HCT116 (cell line): ENCODE measurements at regions not wholly inside any gene's neighbourhood (a gene's known extent, or its start where the extent isn't known, plus 50 kb on each side); places are given as distances from the start of the nearest gene placed in this dataset.

Experiments
- ATAC-seq: fragments of 200-7000 bp; cut with Tn5 transposase; 2 replicates; pipeline ENCODE4 v1.9.1; 2020; ENCODE audit warnings: mild to moderate bottlenecking, moderate library complexity
- BruUV-seq: library from RNA; stranded (reverse); fragments of 400-500 nt; replicated peaks from 2 replicates; lab custom pipeline; 2021; lab: Mats Ljungman, UMichigan
- CTCF ChIA-PET: fragments of 300-600 bp; sonication (Branson Sonifier 250); formaldehyde crosslinking; loops from one replicate; lab custom pipeline; 2021; ENCODE audit warnings: antibody characterized with exemption; lab: Charles Lee
- POLR2A ChIA-PET: fragments of 300-600, 350-600 bp; sonication (Branson Sonifier 250); formaldehyde crosslinking; loops from one replicate; lab custom pipeline; 2021; ENCODE audit warnings: antibody characterized with exemption; lab: Charles Lee
- RAD21 ChIA-PET, 2 experiments: fragments of 300-600 bp; sonication (Branson Sonifier 250); formaldehyde crosslinking; loops; one replicate each; lab custom pipeline; 2023; ENCODE audit warnings: low total read pairs in 2 of 2; ENCODE audit not compliant: uncharacterized antibody in 2 of 2, unreplicated experiment in 2 of 2, low non-redundant PET in 1 of 2; lab: Charles Lee
- DNase-seq: peaks from one replicate; pipeline ENCODE4 v3.0.0-alpha.2; 2010; ENCODE audit warnings: low read depth, low spot score
- H2AFZ ChIP-seq: fragments of 200-600 bp; shearing (Covaris generic), sonication (generic); 2 replicates; pipeline ENCODE4 v1.6.1; 2017; ENCODE audit warnings: low read depth, mixed run types, mixed read lengths, antibody characterized with exemption, low read length; ENCODE audit not compliant: poor library complexity, severe bottlenecking
- H3K27ac ChIP-seq: 2 replicates; pipeline ENCODE4 v1.5.1; 2012; ENCODE audit warnings: low read depth, low read length
- H3K27me3 ChIP-seq: fragments of 200-600 bp; sonication (generic); 2 replicates; pipeline ENCODE4 v1.6.1; 2016; ENCODE audit warnings: mixed run types, low read length, mixed read lengths; ENCODE audit not compliant: insufficient read depth
- H3K36me3 ChIP-seq, 2 experiments: fragments of 200-500 bp in 1 of 2; fragments of 200-600 bp in 1 of 2; sonication (Bioruptor generic) in 1 of 2; sonication (generic) in 1 of 2; 2 replicates each; pipeline versions ENCODE4 v1.5.1 to v1.6.1; 2014 to 2016; ENCODE audit warnings: low read length in 2 of 2, inconsistent platforms in 1 of 2, mixed read lengths in 1 of 2, mixed run types in 1 of 2; ENCODE audit not compliant: insufficient read depth in 2 of 2, control insufficient read depth in 1 of 2
- H3K4me1 ChIP-seq, 2 experiments: fragments of 200-600 bp in 1 of 2; sonication (generic) in 1 of 2; 2 replicates each; pipeline versions ENCODE4 v1.5.1 to v1.6.1; 2012 to 2017; ENCODE audit warnings: low read length in 2 of 2, inconsistent platforms in 1 of 2, mild to moderate bottlenecking in 1 of 2, mixed read lengths in 1 of 2, mixed run types in 1 of 2, moderate library complexity in 1 of 2; ENCODE audit not compliant: insufficient read depth in 2 of 2, control insufficient read depth in 1 of 2
- H3K4me2 ChIP-seq: fragments of 200-600 bp; sonication (generic); 2 replicates; pipeline ENCODE4 v1.6.1; 2017; ENCODE audit warnings: mixed run types, low read length, mixed read lengths
- H3K4me3 ChIP-seq, 2 experiments: fragments of 200-600 bp in 1 of 2; sonication (generic) in 1 of 2; replicated peaks in 1 of 2; 2 replicates each; pipeline ENCODE4 v1.5.1; 2011 to 2016; ENCODE audit warnings: low read length in 2 of 2, control low read depth in 1 of 2, low read depth in 1 of 2, mild to moderate bottlenecking in 1 of 2, mixed read lengths in 1 of 2, mixed run types in 1 of 2
- H3K79me2 ChIP-seq: fragments of 200-600 bp; sonication (generic); 2 replicates; pipeline ENCODE4 v1.6.1; 2017; ENCODE audit warnings: mild to moderate bottlenecking, mixed run types, low read length, moderate library complexity, mixed read lengths; ENCODE audit not compliant: insufficient read depth
- H3K9ac ChIP-seq: fragments of 200-600 bp; sonication (generic); 2 replicates; pipeline ENCODE4 v1.6.1; 2016; ENCODE audit warnings: low read length, mixed read lengths
- H3K9me2 ChIP-seq: fragments of 200-600 bp; sonication (generic), shearing (Covaris generic); 2 replicates; pipeline ENCODE4 v1.6.1; 2017; ENCODE audit warnings: mixed run types, mild to moderate bottlenecking, moderate library complexity; ENCODE audit not compliant: insufficient read depth
- H3K9me3 ChIP-seq, 2 experiments: fragments of 200-500 bp in 1 of 2; fragments of 200-600 bp in 1 of 2; sonication (Bioruptor generic) in 1 of 2; sonication (generic) in 1 of 2; 2 replicates each; pipeline ENCODE4 v1.6.1; 2014 to 2017; ENCODE audit warnings: low read length in 2 of 2, mixed read lengths in 2 of 2, inconsistent platforms in 1 of 2, low read depth in 1 of 2, mild to moderate bottlenecking in 1 of 2, mixed run types in 1 of 2, moderate library complexity in 1 of 2; ENCODE audit not compliant: control insufficient read depth in 1 of 2, insufficient read depth in 1 of 2
- H4K20me1 ChIP-seq: fragments of 200-600 bp; sonication (generic), shearing (Covaris generic); 2 replicates; pipeline ENCODE4 v1.6.1; 2017; ENCODE audit warnings: mixed run types, mild to moderate bottlenecking, moderate library complexity; ENCODE audit not compliant: insufficient read depth
- CBX3 ChIP-seq: IDR thresholded peaks from 2 replicates; pipeline ENCODE4 v1.6.1; 2012; ENCODE audit warnings: low read depth
- CEBPB ChIP-seq: IDR thresholded peaks from 2 replicates; pipeline ENCODE4 v1.6.1; 2012; ENCODE audit warnings: low read depth
- EGR1 ChIP-seq: IDR thresholded peaks from 2 replicates; pipeline ENCODE4 v1.6.1; 2012; ENCODE audit warnings: low read depth
- FOSL1 ChIP-seq: IDR thresholded peaks from 2 replicates; pipeline ENCODE4 v1.6.1; 2012; ENCODE audit warnings: low read depth
- JUND ChIP-seq: IDR thresholded peaks from 2 replicates; pipeline ENCODE4 v1.6.1; 2012
- POLR2A ChIP-seq: IDR thresholded peaks from 2 replicates; pipeline ENCODE4 v1.7.0; 2011; ENCODE audit warnings: borderline replicate concordance; ENCODE audit not compliant: insufficient read depth, insufficient read length; ENCODE audit errors: extremely low read depth
- SP1 ChIP-seq: IDR thresholded peaks from 2 replicates; pipeline ENCODE4 v1.6.1; 2012; ENCODE audit warnings: low read depth
- TCF7L2 ChIP-seq: IDR thresholded peaks from 2 replicates; pipeline ENCODE4 v1.7.0; 2011; ENCODE audit warnings: borderline replicate concordance, inconsistent platforms; ENCODE audit not compliant: insufficient read depth, insufficient read length; ENCODE audit errors: extremely low read depth
- YY1 ChIP-seq: IDR thresholded peaks from 2 replicates; pipeline ENCODE4 v1.6.1; 2011; ENCODE audit warnings: low read length, low read depth, moderate library complexity, mild to moderate bottlenecking; ENCODE audit not compliant: insufficient replicate concordance; ENCODE audit errors: extremely low read depth
- ZFX ChIP-seq: fragments of 450-650 bp; IDR thresholded peaks from 2 replicates; pipeline ENCODE4 v1.6.1; 2017
- intact Hi-C: fragments of 100-400 bp; cut with micrococcal nuclease; formaldehyde crosslinking; loops from 2 replicates; pipeline ENCODE4 v1.10.0; 2022
- TF ChIP-seq, protein P1 (sequence below): IDR thresholded peaks from 2 replicates; pipeline ENCODE4 v1.6.1; 2012
- TF ChIP-seq, protein P2 (sequence below): IDR thresholded peaks from 2 replicates; pipeline ENCODE4 v1.6.1; 2012; ENCODE audit warnings: low read depth
- TF ChIP-seq, protein P3 (sequence below), 3 experiments: fragments of 200-600 bp in 1 of 3; sonication (generic) in 1 of 3; IDR thresholded peaks in 2 of 3; conservative IDR thresholded peaks in 1 of 3; 2 replicates each; pipeline ENCODE4 v1.5.1; 2012 to 2017; ENCODE audit warnings: low read depth in 2 of 3, low read length in 2 of 3, antibody characterized with exemption in 1 of 3, borderline replicate concordance in 1 of 3, control low read depth in 1 of 3, mild to moderate bottlenecking in 1 of 3, mixed read lengths in 1 of 3, mixed run types in 1 of 3, moderate library complexity in 1 of 3; ENCODE audit not compliant: insufficient read depth in 1 of 3
- TF ChIP-seq, protein P4 (sequence below): IDR thresholded peaks from 2 replicates; pipeline ENCODE4 v1.6.1; 2012

DNA sequence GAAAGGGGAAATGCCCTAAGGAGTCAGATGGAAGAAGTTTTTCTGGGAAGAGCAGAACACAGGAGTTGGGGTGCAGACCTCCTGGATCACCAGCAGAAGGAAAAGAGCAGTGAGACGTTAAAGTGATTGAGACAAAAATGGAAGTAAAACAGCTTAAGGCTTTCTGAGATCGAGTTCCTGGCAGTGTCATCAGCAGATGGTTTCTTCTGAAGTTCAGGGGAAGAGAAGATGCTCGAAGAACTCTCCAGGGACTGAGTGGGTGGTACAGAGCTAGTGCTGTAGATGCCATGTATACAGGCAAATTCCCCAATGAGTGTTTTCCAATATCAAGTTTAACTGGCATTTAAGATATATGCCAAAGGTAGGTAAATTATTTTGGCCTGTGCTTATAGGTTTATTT is 272.2 kb upstream of the KLF12 start:
- Histone ChIP-seq H3K4me2 (no peak overlapping the region), H3K27me3 (no peaks in the 10 kb centered on the region), H3K9ac (no peak overlapping the region), H3K4me1 (no peaks in the 10 kb centered on the region), H4K20me1 (no peaks in the 10 kb centered on the region; the same call in 1 of the 2 replicates), H3K4me3 (no peak overlapping the region)
- POLR2A ChIA-PET = no interaction called here
- TF ChIP-seq CEBPB = no peak
- no peak for TF ChIP-seq SP1
- no peak for TF ChIP-seq TCF7L2
- TF ChIP-seq YY1 = no peak
- TF ChIP-seq, protein P1, sequence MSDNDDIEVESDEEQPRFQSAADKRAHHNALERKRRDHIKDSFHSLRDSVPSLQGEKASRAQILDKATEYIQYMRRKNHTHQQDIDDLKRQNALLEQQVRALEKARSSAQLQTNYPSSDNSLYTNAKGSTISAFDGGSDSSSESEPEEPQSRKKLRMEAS = no peak
- TF ChIP-seq POLR2A = no peak
- no peak for TF ChIP-seq JUND
- no peak for TF ChIP-seq FOSL1
- no peak for TF ChIP-seq EGR1
- TF ChIP-seq, protein P2, sequence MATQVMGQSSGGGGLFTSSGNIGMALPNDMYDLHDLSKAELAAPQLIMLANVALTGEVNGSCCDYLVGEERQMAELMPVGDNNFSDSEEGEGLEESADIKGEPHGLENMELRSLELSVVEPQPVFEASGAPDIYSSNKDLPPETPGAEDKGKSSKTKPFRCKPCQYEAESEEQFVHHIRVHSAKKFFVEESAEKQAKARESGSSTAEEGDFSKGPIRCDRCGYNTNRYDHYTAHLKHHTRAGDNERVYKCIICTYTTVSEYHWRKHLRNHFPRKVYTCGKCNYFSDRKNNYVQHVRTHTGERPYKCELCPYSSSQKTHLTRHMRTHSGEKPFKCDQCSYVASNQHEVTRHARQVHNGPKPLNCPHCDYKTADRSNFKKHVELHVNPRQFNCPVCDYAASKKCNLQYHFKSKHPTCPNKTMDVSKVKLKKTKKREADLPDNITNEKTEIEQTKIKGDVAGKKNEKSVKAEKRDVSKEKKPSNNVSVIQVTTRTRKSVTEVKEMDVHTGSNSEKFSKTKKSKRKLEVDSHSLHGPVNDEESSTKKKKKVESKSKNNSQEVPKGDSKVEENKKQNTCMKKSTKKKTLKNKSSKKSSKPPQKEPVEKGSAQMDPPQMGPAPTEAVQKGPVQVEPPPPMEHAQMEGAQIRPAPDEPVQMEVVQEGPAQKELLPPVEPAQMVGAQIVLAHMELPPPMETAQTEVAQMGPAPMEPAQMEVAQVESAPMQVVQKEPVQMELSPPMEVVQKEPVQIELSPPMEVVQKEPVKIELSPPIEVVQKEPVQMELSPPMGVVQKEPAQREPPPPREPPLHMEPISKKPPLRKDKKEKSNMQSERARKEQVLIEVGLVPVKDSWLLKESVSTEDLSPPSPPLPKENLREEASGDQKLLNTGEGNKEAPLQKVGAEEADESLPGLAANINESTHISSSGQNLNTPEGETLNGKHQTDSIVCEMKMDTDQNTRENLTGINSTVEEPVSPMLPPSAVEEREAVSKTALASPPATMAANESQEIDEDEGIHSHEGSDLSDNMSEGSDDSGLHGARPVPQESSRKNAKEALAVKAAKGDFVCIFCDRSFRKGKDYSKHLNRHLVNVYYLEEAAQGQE = no peak
- TF ChIP-seq, protein P3, sequence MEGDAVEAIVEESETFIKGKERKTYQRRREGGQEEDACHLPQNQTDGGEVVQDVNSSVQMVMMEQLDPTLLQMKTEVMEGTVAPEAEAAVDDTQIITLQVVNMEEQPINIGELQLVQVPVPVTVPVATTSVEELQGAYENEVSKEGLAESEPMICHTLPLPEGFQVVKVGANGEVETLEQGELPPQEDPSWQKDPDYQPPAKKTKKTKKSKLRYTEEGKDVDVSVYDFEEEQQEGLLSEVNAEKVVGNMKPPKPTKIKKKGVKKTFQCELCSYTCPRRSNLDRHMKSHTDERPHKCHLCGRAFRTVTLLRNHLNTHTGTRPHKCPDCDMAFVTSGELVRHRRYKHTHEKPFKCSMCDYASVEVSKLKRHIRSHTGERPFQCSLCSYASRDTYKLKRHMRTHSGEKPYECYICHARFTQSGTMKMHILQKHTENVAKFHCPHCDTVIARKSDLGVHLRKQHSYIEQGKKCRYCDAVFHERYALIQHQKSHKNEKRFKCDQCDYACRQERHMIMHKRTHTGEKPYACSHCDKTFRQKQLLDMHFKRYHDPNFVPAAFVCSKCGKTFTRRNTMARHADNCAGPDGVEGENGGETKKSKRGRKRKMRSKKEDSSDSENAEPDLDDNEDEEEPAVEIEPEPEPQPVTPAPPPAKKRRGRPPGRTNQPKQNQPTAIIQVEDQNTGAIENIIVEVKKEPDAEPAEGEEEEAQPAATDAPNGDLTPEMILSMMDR (IDR thresholded peaks at IDR 0.05 in 2 of 3, conservative IDR thresholded peaks at IDR 0.05 in 1 of 3; ENCODE audit: borderline replicate concordance in 1 of 3, insufficient read depth in 1 of 3, low read depth in 2 of 3, low read length in 2 of 3) = no peak
- no peak for TF ChIP-seq ZFX
- TF ChIP-seq, protein P4, sequence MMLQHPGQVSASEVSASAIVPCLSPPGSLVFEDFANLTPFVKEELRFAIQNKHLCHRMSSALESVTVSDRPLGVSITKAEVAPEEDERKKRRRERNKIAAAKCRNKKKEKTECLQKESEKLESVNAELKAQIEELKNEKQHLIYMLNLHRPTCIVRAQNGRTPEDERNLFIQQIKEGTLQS = no peak
- no peak for TF ChIP-seq CBX3
- TF ChIP-seq, all 23 proteins: peak for 0
- ATAC-seq (no peak), DNase-seq (no peak)
- ChIA-PET RAD21 (no interaction called here), CTCF (no interaction called here)
- Histone ChIP-seq H3K9me3 (no peaks in the 10 kb centered on the region), H3K79me2 (no peaks in the 10 kb centered on the region), H3K9me2 (no peaks in the 10 kb centered on the region), H3K36me3 (no peaks in the 10 kb centered on the region), H2AFZ (no peak overlapping the region), H3K27ac (no peak overlapping the region)
- BruUV-seq = no TSS peak
- intact Hi-C loops = no loop called here
